Panc1 (cell line): ENCODE measurements at regions not wholly inside any gene's neighbourhood (a gene's known extent, or its start where the extent isn't known, plus 50 kb on each side); places are given as distances from the start of the nearest gene placed in this dataset.

Experiments used
- ATAC-seq: fragments of 200-7000 bp; cut with Tn5 transposase; 2 replicates; pipeline ENCODE4 v1.9.1; 2020; ENCODE audit warnings: mild to moderate bottlenecking, moderate library complexity
- BruUV-seq: library from RNA; stranded (reverse); fragments of 400-500 nt; replicated peaks from 2 replicates; lab custom pipeline; 2021; lab: Mats Ljungman, UMichigan
- CTCF ChIA-PET: fragments of 300-600 bp; sonication (Branson Sonifier 250); formaldehyde crosslinking; loops from one replicate; lab custom pipeline; 2022; ENCODE audit warnings: antibody characterized with exemption; lab: Charles Lee
- POLR2A ChIA-PET: fragments of 300-600 bp; sonication (Branson Sonifier 250); formaldehyde crosslinking; loops from one replicate; lab custom pipeline; 2022; ENCODE audit warnings: antibody characterized with exemption; lab: Charles Lee
- DNase-seq: peaks from one replicate; pipeline ENCODE4 v3.0.0-alpha.2; 2010; ENCODE audit warnings: low read depth, low spot score
- H3K27ac ChIP-seq: 2 replicates; pipeline ENCODE4 v1.5.1; 2011; ENCODE audit warnings: mild to moderate bottlenecking, low read length, inconsistent platforms
- H3K27me3 ChIP-seq: fragments of 200-500 bp; sonication (Bioruptor generic); 2 replicates; pipeline ENCODE4 v1.6.0; 2014; ENCODE audit warnings: low read length, inconsistent platforms; ENCODE audit not compliant: control insufficient read depth, insufficient read depth
- H3K36me3 ChIP-seq: fragments of 200-500 bp; sonication (Bioruptor generic); 2 replicates; pipeline ENCODE4 v1.5.1; 2014; ENCODE audit warnings: inconsistent platforms, mild to moderate bottlenecking, low read length, moderate library complexity; ENCODE audit not compliant: control insufficient read depth, insufficient read depth
- H3K4me1 ChIP-seq: 2 replicates; pipeline ENCODE4 v1.5.1; 2011; ENCODE audit warnings: inconsistent platforms, mild to moderate bottlenecking, low read length, moderate library complexity; ENCODE audit not compliant: control insufficient read depth, insufficient read depth
- H3K4me3 ChIP-seq, 2 experiments: 2 replicates each; pipeline ENCODE4 v1.5.1; 2011 to 2012; ENCODE audit warnings: low read depth in 2 of 2, low read length in 2 of 2, mild to moderate bottlenecking in 2 of 2, inconsistent platforms in 1 of 2, moderate library complexity in 1 of 2
- H3K9me3 ChIP-seq: fragments of 200-500 bp; sonication (Bioruptor generic); 2 replicates; pipeline ENCODE4 v1.5.1; 2014; ENCODE audit warnings: low read depth, mild to moderate bottlenecking, inconsistent platforms, low read length, moderate library complexity; ENCODE audit not compliant: control insufficient read depth, insufficient read depth
- POLR2AphosphoS5 ChIP-seq: IDR thresholded peaks from 2 replicates; pipeline ENCODE4 v1.6.1; 2012; ENCODE audit warnings: mild to moderate bottlenecking, low read depth, low read length, moderate library complexity
- REST ChIP-seq, 2 experiments: IDR thresholded peaks; 2 replicates each; pipeline ENCODE4 v1.6.1; 2011 to 2012; ENCODE audit warnings: low read depth in 2 of 2, control low read depth in 1 of 2, low read length in 1 of 2, mild to moderate bottlenecking in 1 of 2, moderate library complexity in 1 of 2; ENCODE audit not compliant: insufficient read depth in 1 of 2
- SIN3A ChIP-seq: IDR thresholded peaks from 2 replicates; pipeline ENCODE4 v1.6.1; 2012; ENCODE audit warnings: low read depth, mild to moderate bottlenecking, low read length, moderate library complexity, borderline replicate concordance; ENCODE audit not compliant: insufficient read depth
- TCF7L2 ChIP-seq: IDR thresholded peaks from 2 replicates; pipeline ENCODE4 v1.6.1; 2011; ENCODE audit warnings: mild to moderate bottlenecking, low read depth, low read length, inconsistent platforms
- in situ Hi-C: cut with HindIII; loops from 2 replicates; pipeline ENCODE4 v1.10.0; 2016; ENCODE audit warnings: low sequenced_read_pairs, low pct_unique_long_range_greater_than_20kb
- intact Hi-C: fragments of 100-400 bp; cut with micrococcal nuclease; formaldehyde crosslinking; loops from one replicate; pipeline ENCODE4 v1.10.0; 2022; ENCODE audit not compliant: unreplicated experiment
- TF ChIP-seq, protein P1 (sequence below): fragments of 450-650 bp; IDR thresholded peaks from 2 replicates; pipeline ENCODE4 v1.5.1; 2017; ENCODE audit warnings: mild to moderate bottlenecking

GRCh38 chr18:7173216-7173615 is 55.6 kb upstream of the LAMA1 start:
- no peak overlapping the region for H3K27ac ChIP-seq
- intact Hi-C loops (loop anchor here (10.0 kb wide), 1 partner anchor 138 kb away; no protein-coding TSS in a partner anchor), in situ Hi-C loops (no loop called here)
- no peaks in the 10 kb centered on the region for H3K36me3 ChIP-seq
- ATAC-seq (no peak), DNase-seq (no peak)
- H3K4me1 ChIP-seq = no peaks in the 10 kb centered on the region
- TF ChIP-seq POLR2AphosphoS5 (no peak), REST (IDR thresholded peaks at IDR 0.05; ENCODE audit: insufficient read depth in 1 of 2, low read depth in 2 of 2, low read length in 1 of 2) (no peak), TCF7L2 (no peak), SIN3A (no peak)
- TF ChIP-seq, protein P1, sequence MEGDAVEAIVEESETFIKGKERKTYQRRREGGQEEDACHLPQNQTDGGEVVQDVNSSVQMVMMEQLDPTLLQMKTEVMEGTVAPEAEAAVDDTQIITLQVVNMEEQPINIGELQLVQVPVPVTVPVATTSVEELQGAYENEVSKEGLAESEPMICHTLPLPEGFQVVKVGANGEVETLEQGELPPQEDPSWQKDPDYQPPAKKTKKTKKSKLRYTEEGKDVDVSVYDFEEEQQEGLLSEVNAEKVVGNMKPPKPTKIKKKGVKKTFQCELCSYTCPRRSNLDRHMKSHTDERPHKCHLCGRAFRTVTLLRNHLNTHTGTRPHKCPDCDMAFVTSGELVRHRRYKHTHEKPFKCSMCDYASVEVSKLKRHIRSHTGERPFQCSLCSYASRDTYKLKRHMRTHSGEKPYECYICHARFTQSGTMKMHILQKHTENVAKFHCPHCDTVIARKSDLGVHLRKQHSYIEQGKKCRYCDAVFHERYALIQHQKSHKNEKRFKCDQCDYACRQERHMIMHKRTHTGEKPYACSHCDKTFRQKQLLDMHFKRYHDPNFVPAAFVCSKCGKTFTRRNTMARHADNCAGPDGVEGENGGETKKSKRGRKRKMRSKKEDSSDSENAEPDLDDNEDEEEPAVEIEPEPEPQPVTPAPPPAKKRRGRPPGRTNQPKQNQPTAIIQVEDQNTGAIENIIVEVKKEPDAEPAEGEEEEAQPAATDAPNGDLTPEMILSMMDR = no peak
- BruUV-seq = no TSS peak
- H3K9me3 ChIP-seq = no peaks in the 10 kb centered on the region
- ChIA-PET POLR2A (no interaction called here), CTCF (no interaction called here)
- H3K4me3 ChIP-seq = no peak overlapping the region
- no peaks in the 10 kb centered on the region for H3K27me3 ChIP-seq

- Histone ChIP-seq H3K36me3 (no peaks in the 10 kb centered on the region), H3K9me3 (no peaks in the 10 kb centered on the region), H3K27me3 (no peaks in the 10 kb centered on the region), H3K4me1 (no peaks in the 10 kb centered on the region), H3K27ac (no peak overlapping the region), H3K4me3 (no peak overlapping the region)
- ChIA-PET POLR2A (no interaction called here), CTCF (interaction anchor here (0.6 kb wide), 1 partner anchor 272 kb away, joined by 6 read pairs; no protein-coding TSS in a partner anchor)
- ATAC-seq (no peak), DNase-seq (no peak)
- intact Hi-C loops = loop anchor here (10.0 kb wide), 1 partner anchor 138 kb away; no protein-coding TSS in a partner anchor
- BruUV-seq = no TSS peak
- in situ Hi-C loops = no loop called here
- TF ChIP-seq REST (IDR thresholded peaks at IDR 0.05; ENCODE audit: insufficient read depth in 1 of 2, low read depth in 2 of 2, low read length in 1 of 2) (no peak), SIN3A (no peak), POLR2AphosphoS5 (no peak)
- TF ChIP-seq, protein P1 = no peak
Measured at GRCh38 chr18:7172611-7173010, 55.0 kb upstream of the LAMA1 start.
